ENCODE measurements at regions not wholly inside any gene's neighbourhood (a gene's known extent, or its start where the extent isn't known, plus 50 kb on each side); places are given as distances from the start of the nearest gene placed in this dataset.

DNA sequence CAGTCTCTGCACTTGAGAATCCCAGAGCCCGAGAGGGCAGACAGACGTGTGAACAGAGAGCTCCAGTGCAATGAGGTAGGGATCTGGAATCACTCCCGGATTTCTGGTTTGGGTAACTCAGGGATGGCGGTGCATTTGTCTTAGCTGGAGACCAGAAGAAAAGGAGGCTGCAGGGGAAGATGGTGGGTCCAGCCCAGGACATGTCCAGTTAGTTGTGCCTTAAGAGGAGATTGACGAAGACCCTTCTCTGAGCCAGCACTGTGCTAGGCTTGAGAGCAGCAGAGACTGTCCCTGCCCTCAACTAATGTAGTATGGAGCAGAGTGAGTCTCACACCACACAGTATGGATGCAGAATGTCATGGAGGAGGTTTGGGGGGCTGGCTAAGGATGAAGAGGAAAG lies 150.6 kb upstream of the COPS8 start:
- TF ChIP-seq CTCF (IDR thresholded peaks at IDR 0.05), result no peak
- ATAC-seq (ENCODE audit: low FRiP score) (no peak), DNase-seq (ENCODE audit: low spot score) (no peak)

DNA sequence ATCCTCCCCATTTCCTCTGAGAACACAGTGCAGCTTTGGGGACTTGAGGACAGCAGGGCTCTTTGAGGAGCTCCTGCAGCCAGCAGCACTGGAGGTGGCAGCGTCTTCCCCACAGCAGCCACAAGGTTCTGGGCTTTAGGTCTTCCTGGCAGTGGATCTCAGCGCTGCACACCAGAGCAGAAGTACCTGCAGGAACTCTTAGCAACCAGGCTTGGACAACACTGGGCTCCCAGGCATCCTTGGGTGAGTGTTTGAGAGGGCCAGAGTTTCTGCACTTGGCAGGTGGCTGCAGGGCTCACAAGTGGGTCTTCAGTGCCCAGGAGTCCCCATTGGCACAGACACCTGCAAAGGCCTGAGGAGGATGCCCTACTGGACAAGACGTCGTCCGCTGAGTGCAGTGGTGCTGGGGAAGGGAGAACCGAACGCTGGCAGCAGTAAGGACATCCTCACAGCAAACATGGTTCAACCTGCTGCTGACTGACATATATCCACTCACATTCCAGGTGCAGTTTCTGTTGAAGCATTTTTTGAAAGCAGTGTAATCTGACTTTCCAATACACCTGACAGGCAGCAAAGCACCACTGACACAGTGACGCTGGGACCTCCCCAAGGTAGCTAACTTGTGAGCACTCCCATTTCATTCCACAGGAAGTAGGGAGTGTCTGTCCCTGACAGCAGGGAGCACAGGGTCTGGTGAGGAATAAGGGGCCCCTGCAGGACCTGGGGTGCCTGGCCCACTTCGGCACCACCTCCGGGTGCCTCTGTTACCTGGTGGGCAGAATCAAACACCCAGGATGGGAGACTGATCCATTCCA lies 149.9 kb upstream of the COPS8 start:
- ATAC-seq (ENCODE audit: low FRiP score) (no peak), DNase-seq (ENCODE audit: low spot score) (no peak)
- no peak for TF ChIP-seq CTCF (IDR thresholded peaks at IDR 0.05)

GRCh38 chr2:236936446-236936940 lies 149.2 kb upstream of the COPS8 start:
- no peak for DNase-seq (ENCODE audit: low spot score)
- TF ChIP-seq CTCF (IDR thresholded peaks at IDR 0.05), result no peak
- no peak for ATAC-seq (ENCODE audit: low FRiP score)

DNA sequence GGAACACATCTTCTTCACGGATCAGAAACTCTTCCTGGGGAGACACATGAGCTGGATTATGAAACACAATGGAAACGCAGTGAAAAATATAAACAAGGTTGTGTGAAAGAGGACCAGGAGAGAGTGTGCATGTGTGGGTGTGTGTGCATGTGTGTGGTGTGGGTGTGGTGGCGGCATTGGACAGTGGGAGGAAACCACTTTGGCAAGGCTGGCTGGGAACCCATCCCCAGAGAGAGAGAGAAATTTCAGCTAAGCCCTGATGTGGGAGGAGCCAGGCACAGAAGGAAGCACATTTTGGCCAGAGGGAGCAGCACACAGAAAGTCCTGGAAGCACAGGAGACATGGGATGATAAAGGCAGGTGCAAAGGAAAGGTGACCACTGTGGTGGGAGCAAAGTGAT lies 147.6 kb upstream of the COPS8 start:
- no peak for ATAC-seq (ENCODE audit: low FRiP score)
- DNase-seq (ENCODE audit: low spot score), result no peak
- TF ChIP-seq CTCF (IDR thresholded peaks at IDR 0.05), result no peak

DNA sequence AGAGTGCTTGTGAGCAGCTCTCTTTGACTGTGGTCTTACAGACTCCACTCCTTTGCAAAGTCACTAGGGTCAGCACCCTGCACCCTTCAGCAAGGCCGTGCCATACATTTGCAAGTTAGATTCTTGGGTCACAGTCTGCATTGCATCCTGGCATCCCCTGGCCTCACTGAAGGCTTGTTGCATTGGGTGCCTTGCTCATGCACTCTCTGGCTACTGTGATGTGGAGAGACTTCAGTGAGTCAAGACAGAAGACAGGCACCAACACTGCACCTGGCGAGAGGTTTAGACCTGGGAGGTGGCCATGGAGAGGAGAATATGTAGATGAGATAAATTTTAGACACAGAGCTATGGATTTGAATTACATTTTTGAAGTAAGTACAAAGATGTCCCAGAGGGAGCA lies 146.4 kb upstream of the COPS8 start:
- no peak for DNase-seq (ENCODE audit: low spot score)
- TF ChIP-seq CTCF (IDR thresholded peaks at IDR 0.05), result no peak
- no peak for ATAC-seq (ENCODE audit: low FRiP score)

DNA sequence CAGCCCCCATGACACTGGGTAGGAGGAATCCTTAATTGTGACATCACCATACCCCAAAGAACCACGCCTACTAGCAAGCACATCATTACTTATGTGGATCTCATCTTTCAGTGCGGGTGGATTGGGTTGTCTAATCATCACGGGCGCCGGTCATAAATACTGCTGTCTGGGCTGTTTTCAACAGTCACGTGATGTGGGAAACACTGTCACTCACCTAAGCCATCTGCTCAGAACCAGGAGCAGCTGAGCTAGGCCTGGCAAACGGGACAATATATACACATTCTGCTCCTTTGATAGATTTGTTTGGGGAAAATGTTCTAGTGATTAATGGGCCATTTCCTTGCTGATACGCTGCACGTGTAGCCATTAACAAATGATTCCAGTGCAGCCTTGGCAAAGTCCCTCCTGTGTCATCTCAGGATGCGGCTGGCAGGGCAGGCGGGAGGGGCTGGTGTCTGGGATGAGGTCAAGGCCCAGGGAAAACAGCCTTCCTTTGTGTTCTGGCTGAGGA lies 145.9 kb upstream of the COPS8 start:
- DNase-seq (ENCODE audit: low spot score) (no peak), ATAC-seq (ENCODE audit: low FRiP score) (no peak)
- TF ChIP-seq CTCF (IDR thresholded peaks at IDR 0.05), result no peak

DNA sequence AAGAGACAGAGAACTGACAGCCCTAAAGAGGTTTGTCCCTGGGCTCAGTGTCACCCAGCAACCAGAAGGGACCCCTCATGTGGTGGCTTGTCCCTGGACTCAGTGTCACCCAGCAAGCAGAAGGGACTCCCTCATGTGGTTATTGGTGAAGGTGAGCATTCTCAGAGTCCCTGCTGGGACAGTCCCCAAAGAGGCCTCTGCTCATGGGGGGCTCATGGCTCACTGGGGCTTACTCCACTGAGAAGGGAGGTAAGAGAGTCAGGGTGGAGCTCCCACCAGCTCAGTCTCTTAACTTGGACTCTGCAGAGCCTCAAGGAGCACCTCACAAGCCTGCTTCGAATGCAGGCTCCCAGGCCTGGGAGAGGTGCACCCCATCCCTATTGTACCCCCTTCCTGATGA lies 145.2 kb upstream of the COPS8 start:
- no peak for TF ChIP-seq CTCF (IDR thresholded peaks at IDR 0.05)
- DNase-seq (ENCODE audit: low spot score) (no peak), ATAC-seq (ENCODE audit: low FRiP score) (no peak)
